OCI-LY7 (cell line): ENCODE measurements at regions not wholly inside any gene's neighbourhood (a gene's known extent, or its start where the extent isn't known, plus 50 kb on each side); places are given as distances from the start of the nearest gene placed in this dataset.

Experiments used
- CTCF ChIP-seq: fragments of 200-600 bp; sonication (generic); conservative IDR thresholded peaks from 2 replicates; pipeline ENCODE4 v1.5.1; 2014; ENCODE audit warnings: mild to moderate bottlenecking, antibody characterized with exemption, low read length, moderate library complexity, mixed read lengths
- EZH2phosphoT487 ChIP-seq: fragments of 200-600 bp; sonication (generic); IDR thresholded peaks from 2 replicates; pipeline ENCODE4 v1.6.1; 2018; ENCODE audit warnings: low read depth, borderline replicate concordance, mild to moderate bottlenecking, mixed run types, antibody characterized with exemption, low read length, moderate library complexity, mixed read lengths

- TF ChIP-seq CTCF: no peak
- no peak for TF ChIP-seq EZH2phosphoT487
Measured at GRCh38 chr4:131450572-131451209, 1698.4 kb upstream of the PCDH10 start.
